ENCODE measurements at regions not wholly inside any gene's neighbourhood (a gene's known extent, or its start where the extent isn't known, plus 50 kb on each side); places are given as distances from the start of the nearest gene placed in this dataset.

- TF ChIP-seq CTCF (IDR thresholded peaks at IDR 0.05) (no peak), EZH2 (IDR thresholded peaks at IDR 0.05; ENCODE audit: borderline replicate concordance, insufficient read depth, low read depth, low read length, poor library complexity, severe bottlenecking) (no peak)
These were observed 326.9 kb downstream of the FSIP2 start for GRCh38 chr2:186065491-186065890.
